Stomach (tissue), 4 donors: ENCODE measurements at regions not wholly inside any gene's neighbourhood (a gene's known extent, or its start where the extent isn't known, plus 50 kb on each side); places are given as distances from the start of the nearest gene placed in this dataset.
"Not testable (repeated sequence)": the region's sequence is repeated elsewhere in the genome, so short reads cannot be mapped to it uniquely, and the experiment has no call there.

Experiments
- EP300 ChIP-seq: sonication (generic); formaldehyde crosslinking; IDR thresholded peaks from one replicate; pipeline ENCODE4 v1.6.1; 2017; ENCODE audit warnings: antibody characterized with exemption
- POLR2A ChIP-seq, 4 donors: fragments of 450-650 bp; IDR thresholded peaks; one replicate each; pipeline ENCODE4 v1.6.1; 2016; ENCODE audit warnings: antibody characterized with exemption in 4 of 4, control low read depth in 2 of 4, mild to moderate bottlenecking in 1 of 4, moderate library complexity in 1 of 4
- POLR2AphosphoS5 ChIP-seq, 3 donors: sonication (generic); formaldehyde crosslinking; IDR thresholded peaks; one replicate each; pipeline ENCODE4 v1.6.1; 2016; ENCODE audit warnings: antibody characterized with exemption in 3 of 3
- TF ChIP-seq, protein P1 (sequence below), 7 experiments: fragments of 450-650 bp in 4 of 7; fragments of 200-600 bp in 3 of 7; sonication (generic) in 3 of 7; IDR thresholded peaks; one replicate each; pipeline ENCODE4 v1.5.1; 2016 to 2019; ENCODE audit warnings: antibody characterized with exemption in 7 of 7, control low read depth in 2 of 7, mild to moderate bottlenecking in 1 of 7

DNA sequence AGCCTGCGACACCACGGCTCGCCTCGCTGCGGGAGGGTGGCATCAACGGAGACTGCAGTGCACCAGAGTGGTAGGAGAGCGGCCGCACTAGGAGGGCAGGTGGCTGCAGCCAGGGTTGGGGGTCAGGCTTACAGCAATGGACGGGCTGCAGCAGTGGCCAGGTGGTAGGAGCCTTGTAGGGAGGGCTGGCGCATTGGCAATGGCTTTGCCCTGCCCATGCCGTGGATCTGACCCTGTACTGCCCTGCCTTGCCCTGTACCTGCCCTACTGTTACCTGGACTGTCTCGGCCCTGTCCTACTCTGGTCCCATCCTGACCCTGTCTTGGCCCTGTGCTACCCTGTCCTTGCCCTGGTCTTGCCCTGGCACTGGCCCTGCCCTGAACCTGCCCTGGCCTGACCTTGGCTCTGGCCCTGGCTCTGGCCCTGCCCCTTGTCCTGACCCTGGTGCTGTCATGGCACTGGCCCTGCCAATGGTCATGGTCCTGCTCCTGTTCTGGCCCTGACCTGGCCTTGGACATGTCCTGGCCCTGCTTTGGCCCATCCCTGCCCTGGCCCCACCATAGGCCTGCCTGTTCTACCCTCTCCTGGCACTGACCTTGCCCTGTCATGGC, 240.0 kb downstream of the GOLGA6L6 start:
- TF ChIP-seq, protein P1, sequence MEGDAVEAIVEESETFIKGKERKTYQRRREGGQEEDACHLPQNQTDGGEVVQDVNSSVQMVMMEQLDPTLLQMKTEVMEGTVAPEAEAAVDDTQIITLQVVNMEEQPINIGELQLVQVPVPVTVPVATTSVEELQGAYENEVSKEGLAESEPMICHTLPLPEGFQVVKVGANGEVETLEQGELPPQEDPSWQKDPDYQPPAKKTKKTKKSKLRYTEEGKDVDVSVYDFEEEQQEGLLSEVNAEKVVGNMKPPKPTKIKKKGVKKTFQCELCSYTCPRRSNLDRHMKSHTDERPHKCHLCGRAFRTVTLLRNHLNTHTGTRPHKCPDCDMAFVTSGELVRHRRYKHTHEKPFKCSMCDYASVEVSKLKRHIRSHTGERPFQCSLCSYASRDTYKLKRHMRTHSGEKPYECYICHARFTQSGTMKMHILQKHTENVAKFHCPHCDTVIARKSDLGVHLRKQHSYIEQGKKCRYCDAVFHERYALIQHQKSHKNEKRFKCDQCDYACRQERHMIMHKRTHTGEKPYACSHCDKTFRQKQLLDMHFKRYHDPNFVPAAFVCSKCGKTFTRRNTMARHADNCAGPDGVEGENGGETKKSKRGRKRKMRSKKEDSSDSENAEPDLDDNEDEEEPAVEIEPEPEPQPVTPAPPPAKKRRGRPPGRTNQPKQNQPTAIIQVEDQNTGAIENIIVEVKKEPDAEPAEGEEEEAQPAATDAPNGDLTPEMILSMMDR (IDR thresholded peaks at IDR 0.05), result not testable (repeated sequence)
- not testable (repeated sequence) for TF ChIP-seq POLR2A (IDR thresholded peaks at IDR 0.05); EP300; POLR2AphosphoS5 (IDR thresholded peaks at IDR 0.05)
